ENCODE measurements at regions not wholly inside any gene's neighbourhood (a gene's known extent, or its start where the extent isn't known, plus 50 kb on each side); places are given as distances from the start of the nearest gene placed in this dataset.

DNA sequence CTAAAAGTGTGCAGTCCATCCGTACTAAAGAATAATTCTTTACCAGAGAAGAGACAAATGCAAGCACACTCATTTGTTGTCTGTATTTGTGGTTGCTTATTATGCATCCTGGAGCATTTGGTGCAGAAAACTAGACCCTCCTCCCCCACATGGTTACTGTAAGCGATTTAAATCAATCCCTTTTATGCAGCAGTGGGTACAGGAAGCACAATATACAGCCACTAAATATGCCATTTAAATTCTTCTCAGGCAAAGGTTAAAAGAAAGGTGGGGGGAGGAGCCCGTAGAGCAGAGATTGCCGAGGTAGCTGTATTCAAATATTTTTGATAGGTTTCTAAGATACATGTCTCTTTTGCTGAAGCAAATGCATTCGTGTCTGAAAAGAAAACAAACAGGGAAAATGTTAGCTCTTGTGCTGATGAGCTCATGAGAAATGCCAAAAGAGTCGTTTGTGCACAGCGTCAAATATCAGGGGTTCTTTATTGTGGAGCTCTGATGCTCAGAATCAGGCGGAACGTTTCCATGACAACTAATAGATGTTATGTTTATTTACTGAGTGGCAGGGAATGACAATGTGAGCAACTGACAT, 131.3 kb upstream of the NPVF start:
- H3K9me3 ChIP-seq = no peaks in the 10 kb centered on the region
- no peak overlapping the region for H3K27ac ChIP-seq
- H3K4me1 ChIP-seq = no peaks in the 10 kb centered on the region
- no peak for DNase-seq
- H3K4me3 ChIP-seq = no peak overlapping the region
- H3K36me3 ChIP-seq = no peaks in the 10 kb centered on the region
- no peaks in the 10 kb centered on the region for H3K27me3 ChIP-seq
- intact Hi-C loops (cut with DNase I; ENCODE audit: low total_unique reads) = no loop called here
- TF ChIP-seq, protein P1, sequence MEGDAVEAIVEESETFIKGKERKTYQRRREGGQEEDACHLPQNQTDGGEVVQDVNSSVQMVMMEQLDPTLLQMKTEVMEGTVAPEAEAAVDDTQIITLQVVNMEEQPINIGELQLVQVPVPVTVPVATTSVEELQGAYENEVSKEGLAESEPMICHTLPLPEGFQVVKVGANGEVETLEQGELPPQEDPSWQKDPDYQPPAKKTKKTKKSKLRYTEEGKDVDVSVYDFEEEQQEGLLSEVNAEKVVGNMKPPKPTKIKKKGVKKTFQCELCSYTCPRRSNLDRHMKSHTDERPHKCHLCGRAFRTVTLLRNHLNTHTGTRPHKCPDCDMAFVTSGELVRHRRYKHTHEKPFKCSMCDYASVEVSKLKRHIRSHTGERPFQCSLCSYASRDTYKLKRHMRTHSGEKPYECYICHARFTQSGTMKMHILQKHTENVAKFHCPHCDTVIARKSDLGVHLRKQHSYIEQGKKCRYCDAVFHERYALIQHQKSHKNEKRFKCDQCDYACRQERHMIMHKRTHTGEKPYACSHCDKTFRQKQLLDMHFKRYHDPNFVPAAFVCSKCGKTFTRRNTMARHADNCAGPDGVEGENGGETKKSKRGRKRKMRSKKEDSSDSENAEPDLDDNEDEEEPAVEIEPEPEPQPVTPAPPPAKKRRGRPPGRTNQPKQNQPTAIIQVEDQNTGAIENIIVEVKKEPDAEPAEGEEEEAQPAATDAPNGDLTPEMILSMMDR (IDR thresholded peaks at IDR 0.05) = no peak

DNA sequence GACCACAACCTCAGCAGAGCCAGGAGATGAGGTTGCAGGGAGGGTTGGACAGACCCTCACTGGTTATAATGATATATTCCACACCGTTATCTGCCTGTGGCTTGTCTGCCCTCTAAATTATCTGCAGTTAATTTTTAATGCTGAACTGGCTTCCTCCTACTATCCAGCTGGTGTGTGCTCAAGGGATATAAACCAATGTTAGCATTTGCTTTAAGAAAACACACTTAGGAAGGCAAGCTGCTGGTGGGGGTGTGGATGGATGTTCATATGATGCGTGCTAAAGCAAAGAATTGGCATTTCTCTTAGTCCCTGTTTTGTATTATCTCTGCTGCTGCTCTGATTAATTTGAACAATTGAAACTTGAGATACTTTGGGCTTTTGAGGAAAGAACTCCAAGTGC, 132.2 kb upstream of the NPVF start:
- Histone ChIP-seq H3K27ac (no peak overlapping the region), H3K9me3 (no peaks in the 10 kb centered on the region)

DNA sequence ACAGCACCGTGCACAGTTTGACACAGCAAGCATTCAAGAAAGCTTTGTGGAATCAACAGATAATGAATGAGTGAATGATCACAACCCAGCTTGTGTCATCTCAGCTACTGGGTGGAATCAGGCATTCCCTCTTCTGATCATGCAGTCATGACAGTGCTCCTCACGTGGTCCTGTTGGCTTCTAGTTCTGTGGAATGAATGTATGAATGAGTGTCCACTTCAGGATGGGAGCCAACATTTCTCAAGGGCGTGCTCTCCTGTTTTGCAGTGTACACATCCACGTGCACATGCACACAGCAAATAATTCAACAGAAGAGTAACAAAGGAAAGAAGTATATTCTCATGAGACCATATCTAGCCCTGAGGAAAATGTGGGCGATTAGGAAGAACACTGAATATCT, 133.1 kb upstream of the NPVF start:
- DNase-seq = no peak
- intact Hi-C loops (cut with DNase I; ENCODE audit: low total_unique reads) = no loop called here
- no peaks in the 10 kb centered on the region for H3K27me3 ChIP-seq
- no peak overlapping the region for H3K27ac ChIP-seq
- H3K4me1 ChIP-seq = no peaks in the 10 kb centered on the region
- no peaks in the 10 kb centered on the region for H3K9me3 ChIP-seq
- H3K36me3 ChIP-seq = no peaks in the 10 kb centered on the region
- no peak overlapping the region for H3K4me3 ChIP-seq
- TF ChIP-seq, protein P1 (IDR thresholded peaks at IDR 0.05) = no peak

More for the DNA sequence above, 132.2 kb upstream of the NPVF start:
- Histone ChIP-seq H3K4me1 (no peaks in the 10 kb centered on the region), H3K27me3 (no peaks in the 10 kb centered on the region), H3K4me3 (no peak overlapping the region), H3K36me3 (no peaks in the 10 kb centered on the region)
- no peak for DNase-seq
- TF ChIP-seq, protein P1 (IDR thresholded peaks at IDR 0.05) = no peak
- intact Hi-C loops (cut with DNase I; ENCODE audit: low total_unique reads) = no loop called here

DNA sequence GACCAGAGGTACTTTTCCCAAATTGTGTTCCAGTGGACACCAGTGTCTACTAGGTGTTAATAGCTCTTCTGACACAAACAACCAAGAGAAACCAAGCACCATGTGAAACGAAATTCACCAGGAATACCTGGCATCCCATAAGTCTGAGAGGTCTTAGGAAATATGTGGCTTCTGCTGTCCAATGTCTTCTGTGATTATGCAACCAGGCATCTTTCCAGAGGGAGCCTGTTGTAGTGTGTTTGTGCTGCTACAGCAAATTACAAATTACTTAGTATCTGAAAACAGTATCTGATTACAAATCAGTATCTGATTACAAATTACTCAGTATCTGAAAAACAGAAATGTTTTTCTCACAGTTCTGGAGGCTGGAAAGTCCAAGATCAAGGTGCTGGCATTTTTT, 133.6 kb upstream of the NPVF start:
- Histone ChIP-seq H3K27ac (no peak overlapping the region), H3K4me1 (no peaks in the 10 kb centered on the region)

DNA sequence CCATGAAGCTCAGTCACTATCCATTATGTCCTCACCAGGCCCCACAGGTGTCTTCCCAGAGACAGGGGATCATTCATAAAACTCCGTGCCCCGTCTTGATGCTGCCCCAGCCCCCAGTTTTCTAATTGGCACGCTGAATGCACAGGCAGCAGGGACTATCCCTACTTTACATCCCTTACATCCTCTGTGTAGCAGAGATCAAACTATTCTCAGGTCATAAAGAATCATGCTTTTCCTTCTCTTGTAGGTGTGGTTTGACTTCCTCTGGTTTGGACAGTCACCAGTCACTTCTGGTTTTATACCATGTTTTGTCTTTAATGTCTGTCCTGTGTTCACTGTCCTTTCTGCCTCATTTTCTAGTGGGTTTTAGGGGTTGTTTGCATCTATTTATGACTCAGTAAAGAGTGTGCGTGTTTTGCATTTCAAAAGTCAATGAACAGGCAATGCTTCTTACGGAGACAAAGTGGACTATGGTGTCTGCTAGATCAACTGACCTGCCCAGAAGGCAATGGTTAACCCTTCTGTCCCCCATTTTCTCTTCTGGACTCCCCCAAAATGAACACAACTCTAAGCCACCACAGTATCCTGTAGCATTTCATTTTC, 140.4 kb upstream of the NPVF start:
- Histone ChIP-seq H3K36me3 (no peaks in the 10 kb centered on the region), H3K4me1 (peaks cover 0 to 10% (median 2%) of the 10 kb centered on the region in 4 donors), H3K27me3 (no peaks in the 10 kb centered on the region), H3K9me3 (no peaks in the 10 kb centered on the region), H3K4me3 (no peak overlapping the region), H3K27ac (no peak overlapping the region)
- TF ChIP-seq, protein P1 (IDR thresholded peaks at IDR 0.05) = no peak
- no peak for DNase-seq
- intact Hi-C loops (cut with DNase I; ENCODE audit: low total_unique reads) = no loop called here

More for the DNA sequence above, 133.6 kb upstream of the NPVF start:
- Histone ChIP-seq H3K27me3 (no peaks in the 10 kb centered on the region), H3K4me3 (no peak overlapping the region), H3K36me3 (no peaks in the 10 kb centered on the region), H3K9me3 (no peaks in the 10 kb centered on the region)
- TF ChIP-seq, protein P1 (IDR thresholded peaks at IDR 0.05) = no peak
- DNase-seq = no peak
- intact Hi-C loops (cut with DNase I; ENCODE audit: low total_unique reads) = no loop called here
